ENCODE measurements at regions not wholly inside any gene's neighbourhood (a gene's known extent, or its start where the extent isn't known, plus 50 kb on each side); places are given as distances from the start of the nearest gene placed in this dataset.

DNA sequence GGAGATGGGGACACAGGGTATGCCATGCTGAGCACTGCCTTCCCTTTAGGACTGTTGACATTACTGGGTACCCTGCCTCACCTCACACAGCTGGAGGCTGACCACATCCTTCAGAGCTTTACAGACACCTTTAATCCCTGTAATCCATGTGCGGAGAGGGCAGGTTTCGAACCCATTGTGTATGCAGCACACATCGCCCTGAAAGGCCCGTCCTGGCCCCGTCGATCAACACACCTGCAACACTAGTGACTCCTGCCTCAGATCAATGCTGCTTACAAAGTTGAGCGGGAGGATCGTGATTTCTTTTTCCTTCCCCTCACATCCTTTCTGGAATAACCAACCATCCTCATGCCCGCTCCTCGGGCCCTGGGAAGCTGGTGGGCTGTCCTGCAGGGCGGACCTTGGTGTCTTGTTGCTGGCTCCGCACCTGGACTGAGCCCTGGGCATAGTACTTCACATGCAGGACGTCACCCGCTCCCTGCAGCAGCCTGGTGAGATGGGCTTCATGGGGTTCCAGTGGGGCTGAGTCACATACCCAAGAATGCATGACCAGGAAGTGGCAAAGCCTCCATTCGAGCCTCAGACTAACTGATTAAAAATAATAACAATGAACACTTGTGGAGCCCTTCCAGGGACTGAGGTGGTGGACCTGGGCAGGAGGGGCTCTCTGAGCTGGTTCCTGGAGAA, 403.6 kb downstream of the PTPRU start:
- no peak for DNase-seq

DNA sequence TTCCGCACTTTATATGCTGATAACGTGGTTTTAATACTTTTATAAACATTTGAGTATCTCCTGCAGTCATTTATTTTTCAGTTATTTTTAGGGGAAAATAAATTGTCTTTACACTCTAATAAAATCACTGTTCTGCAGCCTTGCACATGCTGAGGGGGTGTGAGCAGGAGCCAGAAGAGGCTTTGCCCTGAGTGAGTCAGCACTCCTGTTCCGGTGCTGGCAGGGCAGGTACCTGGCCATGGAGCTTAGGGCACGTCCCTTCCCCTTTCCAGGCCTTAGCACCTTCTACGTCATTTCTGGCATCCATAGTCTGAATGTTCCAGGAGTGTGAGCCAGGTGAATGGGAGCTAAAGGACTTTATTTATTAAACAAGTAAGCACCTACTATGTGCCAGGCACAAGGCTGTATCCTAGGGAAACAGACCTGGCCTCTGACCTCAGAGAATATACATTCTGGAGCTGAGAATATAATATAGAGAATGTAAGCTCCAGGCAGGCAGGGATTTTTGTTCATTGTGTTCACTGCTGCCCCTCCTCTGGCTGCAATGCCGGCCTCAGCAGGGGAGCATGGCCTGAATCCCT, 402.9 kb downstream of the PTPRU start:
- DNase-seq, result no peak

DNA sequence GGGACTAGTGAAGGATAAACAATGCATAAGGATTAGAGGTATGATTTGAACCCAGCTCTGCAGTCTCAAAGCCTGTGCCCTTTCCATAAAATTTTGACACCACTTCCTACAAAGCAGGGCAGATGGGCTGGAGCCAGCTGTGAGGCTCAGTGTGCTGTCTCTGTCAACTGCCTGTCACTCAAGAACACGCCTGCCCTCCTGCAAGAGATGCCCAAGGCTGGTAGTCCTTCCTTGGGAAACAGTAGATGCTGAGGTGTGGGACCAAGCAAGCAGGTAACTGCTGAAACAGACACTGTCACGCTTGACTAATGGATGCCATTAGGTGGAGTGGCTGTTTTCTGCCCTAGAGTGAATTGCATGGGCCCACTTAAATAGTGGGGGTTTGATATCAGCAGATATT, 402.0 kb downstream of the PTPRU start:
- no peak for DNase-seq

DNA sequence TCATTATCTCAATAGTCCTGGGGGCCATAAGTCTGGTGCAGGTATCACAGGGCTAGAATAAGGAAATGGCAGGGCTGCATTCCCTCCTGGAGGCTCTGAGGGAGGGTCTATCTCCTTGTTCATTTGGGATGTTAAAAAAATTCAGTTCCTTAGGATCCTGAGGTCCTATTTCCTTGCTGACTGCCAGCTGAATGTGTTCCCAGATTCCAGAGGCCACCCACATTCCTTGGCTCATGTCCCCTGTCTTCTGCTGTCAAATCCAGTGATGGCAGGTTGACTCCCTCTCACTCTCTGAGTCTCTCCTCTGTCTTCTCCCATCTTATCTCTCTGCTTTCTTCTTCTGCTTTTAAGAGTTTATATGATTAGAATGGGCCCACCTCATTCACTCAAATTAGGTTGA, 400.6 kb downstream of the PTPRU start:
- no peak for DNase-seq

DNA sequence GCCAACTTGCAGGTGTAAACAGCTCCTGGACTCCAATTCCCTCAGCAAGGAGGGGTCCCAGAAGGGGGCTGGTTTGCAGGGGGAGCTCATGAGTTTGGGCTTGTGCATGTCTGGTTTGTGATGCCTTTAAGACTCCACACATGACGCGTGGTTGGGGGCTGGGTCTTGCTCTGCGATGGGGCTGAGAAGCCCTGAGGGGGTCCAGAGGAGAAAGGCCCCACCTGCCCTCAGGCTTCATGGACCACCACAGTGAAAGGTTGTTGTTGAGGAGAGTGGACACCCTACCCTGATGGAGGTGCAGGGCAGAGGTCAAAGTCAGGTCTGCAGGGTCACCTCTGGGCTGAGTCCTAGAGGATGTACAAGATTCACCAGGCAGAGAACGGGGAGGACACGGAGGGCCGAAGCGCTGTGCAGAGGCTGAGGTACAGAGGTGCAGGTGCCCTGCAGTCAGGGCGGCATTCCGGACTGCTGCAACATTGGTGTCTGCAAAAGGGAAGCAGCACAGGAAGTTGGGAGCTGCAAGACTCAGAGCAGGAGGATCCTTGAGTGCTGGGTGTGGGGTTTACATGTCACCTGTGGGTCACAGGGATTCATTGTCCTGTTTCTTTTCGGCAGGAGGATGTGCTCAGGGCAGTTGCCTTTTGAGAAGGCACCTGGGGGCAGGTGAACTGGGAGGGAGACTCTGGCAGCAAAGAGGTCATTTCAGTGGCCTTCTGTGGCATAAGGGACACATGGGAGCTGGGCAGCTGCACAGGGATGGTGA, 399.4 kb downstream of the PTPRU start:
- no peak for DNase-seq

DNA sequence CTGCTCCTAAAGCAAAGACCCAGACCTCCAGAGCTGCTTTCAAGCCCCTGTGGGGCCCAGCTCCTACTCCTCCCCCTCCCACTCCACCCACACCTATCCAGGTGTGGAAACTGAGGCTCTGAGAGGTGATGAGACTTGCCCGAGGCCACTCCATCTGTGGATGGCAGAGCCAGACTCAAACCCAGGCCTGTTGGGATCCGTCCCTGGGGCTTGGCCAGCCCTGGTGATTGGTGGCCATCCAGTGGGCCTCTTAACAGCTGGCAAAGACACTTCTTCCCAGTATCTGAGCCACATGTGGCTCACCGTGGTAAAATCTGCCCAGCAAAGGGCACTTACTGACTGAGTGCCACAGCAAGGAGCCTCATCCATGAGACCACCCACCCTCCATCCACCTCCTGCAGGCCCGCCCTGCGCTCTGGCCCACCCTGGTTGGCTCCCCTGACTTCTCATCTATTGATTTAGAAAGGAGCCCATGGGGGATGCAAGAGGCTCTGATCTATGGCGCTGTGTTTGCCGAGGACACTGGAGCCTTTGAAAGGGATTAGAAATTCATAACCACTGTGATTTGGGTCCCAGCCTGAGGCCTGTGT, 398.5 kb downstream of the PTPRU start:
- no peak for DNase-seq

DNA sequence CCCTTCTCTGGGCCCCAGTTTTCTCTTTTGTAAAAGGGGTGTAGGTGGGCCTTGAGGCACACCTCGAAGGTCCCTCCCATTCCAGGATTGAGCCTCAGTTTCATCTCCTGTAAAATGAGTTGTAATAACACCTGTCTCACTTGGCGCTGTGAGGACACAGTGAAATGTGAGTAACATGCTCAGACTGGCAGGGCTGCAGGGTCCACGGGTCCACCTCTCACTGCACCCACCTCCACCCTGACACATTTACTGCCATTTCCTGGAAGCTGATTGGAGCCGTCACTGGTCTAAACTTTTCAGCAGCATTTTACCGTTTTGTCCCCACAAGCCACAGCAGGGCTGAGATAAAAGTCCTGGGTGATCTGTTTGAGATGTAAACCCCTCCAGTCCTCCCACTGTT, 398.0 kb downstream of the PTPRU start:
- DNase-seq, result no peak

DNA sequence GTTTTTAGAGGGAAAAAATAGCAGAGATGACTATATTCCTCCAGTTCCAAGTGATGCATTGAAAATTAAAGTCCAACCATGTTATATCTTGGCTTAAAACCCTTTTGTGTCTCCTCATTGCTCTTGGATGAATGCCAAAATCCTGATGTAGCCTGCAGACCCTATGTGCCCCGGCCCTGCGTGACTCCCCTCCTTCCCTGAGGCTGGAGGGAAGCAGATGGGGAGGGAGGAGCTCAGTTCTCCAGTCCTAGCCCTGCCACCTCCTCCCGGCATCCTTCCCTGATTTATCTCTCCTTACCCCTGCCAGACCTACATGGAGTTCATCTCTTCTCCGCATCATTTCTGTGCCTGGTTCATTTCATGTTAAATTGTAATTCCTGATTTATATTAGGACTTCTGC, 397.4 kb downstream of the PTPRU start:
- no peak for DNase-seq

DNA sequence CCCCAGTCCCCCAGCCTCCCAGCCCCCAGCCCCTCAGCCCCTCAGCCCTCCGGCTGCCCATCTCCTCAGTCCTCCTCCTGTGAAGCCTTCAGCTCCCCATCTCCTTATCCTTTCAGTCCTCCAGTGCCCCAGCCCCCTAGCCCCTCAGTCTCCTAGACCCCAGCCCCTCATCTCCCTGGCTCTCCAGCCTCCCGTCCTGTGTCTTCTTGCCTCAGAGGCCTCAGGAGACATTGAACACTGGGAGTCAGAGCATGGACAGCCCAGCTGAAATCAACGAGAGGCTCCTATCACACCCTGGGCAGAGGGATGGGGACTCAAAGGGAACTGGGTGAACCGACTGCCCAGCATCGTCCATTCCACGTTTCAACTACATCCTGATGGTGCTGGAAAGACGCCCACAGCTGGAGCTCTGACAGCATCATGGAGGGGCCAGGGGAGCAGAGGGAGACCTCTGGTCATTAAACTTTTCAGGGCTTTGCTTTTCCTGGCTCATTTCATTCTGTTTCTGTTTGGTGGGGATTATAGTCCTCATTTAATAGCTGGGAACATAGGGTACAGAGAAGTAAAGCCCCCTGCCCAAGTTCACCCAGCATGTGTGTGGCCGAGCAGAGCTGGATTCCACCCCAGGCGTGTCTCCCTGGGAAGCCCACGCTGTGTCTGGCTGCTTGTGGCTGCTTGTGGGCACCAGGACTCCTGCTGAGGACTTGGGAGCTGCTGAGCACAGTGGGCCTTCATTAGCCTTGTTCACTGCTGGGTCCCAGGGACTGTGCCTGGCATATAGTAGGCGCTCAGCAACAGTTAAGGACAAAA, 396.7 kb downstream of the PTPRU start:
- DNase-seq, result no peak

DNA sequence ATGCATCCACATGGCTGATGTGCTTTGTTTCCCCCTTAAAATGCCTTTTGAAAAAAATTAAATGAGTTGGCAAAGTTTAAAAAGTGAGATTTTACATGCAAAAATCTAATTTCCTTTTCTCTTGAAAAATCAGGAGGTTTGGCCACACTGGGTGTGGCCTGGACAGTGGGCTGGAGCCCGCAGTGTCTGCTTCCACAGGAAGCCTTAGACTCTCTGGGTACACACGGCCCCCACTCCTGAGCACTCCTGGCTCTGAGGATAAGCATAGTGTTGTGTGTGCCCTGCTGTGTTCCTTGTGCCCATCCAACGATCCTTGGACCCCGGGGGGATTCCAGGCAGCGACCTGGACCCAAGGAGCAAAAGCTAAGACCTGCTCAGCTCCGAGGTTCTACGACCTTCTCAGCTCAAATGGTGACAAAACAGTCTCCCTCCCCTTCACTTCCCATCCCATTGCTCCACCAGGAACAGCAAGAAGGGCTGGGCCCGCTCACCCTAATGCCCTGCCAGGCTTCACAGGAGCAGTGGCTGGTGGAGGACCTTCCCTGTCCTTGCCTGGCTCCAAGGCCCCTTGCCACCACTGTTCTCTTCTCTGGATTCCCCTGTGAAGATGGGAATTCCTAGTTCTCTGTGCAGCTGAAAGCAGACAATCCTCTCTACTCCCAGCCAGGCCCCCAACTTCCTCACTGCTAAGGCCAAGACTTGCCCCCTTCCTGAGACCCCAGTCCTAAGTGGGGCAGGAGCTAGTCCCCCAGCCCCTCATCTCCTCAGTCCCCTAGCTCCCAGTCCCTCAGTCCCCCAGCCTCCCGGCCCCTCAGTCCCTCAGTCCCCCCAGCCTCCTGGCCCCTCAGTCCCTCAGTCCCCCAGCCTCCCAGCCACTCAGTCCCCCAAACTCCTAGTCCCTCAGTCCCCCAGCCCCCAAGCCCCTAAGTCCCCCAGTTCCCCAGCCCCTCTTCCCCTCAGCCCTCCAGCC, 395.8 kb downstream of the PTPRU start:
- DNase-seq, result no peak

DNA sequence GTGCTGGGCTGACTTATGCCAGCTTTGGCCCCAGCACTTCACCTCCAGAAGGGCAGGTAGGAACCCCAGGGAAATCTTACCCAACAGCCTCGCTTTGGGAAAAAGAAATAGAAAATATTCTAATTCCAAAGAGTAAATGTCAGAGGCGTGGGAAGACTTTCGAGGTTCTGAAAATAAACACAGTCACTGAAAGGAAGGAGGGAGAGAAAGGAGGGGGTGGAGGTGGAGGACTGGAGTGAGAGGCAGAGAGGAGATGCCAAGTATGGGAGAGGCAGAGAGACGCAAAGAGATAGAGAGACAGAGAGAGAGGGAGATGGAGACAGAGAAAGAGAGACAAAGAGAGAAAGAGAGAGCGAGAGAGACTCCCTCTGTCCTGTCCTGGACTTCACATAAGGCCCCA, 395.0 kb downstream of the PTPRU start:
- no peak for DNase-seq

DNA sequence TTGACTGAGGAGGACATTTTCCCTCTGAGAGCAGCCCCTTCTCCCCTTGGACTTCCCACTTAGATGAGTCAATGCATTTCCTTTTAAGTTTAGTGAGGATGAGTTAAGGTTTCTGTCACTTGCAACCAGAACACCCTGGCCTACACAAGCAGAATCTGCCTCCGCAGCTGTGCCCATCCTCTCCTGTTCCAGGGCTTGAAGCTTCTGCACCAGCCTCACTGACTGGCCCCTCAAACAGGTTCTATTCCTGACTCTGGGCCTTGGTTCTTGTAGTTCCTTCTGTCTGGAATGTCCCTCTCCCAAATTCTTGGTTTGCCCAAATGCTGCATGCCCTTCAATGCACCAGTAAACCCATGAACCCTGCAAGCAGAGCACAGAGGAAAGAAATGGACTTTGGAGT, 394.4 kb downstream of the PTPRU start:
- no peak for DNase-seq

DNA sequence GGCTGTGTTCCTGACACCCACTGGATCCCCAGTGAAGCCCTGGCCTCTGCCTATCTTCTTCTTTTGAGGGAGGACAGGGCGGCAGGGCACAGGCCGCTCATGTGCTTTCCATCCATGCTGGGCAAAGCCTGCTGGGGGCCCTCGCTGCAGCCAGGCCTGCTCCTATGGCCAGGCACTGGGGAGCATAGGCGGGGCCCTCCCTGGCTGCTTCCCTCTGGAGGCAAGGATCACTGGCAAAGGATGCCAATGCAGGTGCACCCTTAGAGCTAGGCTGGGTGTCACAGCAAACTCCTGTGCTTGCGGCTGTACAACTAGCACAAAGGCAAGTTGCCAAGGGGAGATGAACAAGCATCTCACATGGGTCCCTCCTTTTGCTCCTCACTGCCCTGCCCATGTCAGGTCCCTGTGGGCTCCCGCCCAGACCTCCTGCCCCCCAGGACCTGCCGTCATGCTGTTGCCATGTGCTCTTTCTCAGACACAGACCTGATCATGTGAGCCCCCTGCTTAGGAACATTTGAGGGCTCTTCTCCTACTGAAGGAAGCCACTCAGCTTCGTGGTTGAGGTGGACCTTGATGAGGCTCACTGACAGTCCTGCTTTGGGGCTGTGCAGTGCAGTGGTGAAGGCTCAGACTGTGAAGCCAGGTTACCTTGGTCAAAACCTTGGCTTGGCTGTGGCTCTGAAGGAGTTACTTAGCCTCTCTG, 393.6 kb downstream of the PTPRU start:
- DNase-seq, result no peak

DNA sequence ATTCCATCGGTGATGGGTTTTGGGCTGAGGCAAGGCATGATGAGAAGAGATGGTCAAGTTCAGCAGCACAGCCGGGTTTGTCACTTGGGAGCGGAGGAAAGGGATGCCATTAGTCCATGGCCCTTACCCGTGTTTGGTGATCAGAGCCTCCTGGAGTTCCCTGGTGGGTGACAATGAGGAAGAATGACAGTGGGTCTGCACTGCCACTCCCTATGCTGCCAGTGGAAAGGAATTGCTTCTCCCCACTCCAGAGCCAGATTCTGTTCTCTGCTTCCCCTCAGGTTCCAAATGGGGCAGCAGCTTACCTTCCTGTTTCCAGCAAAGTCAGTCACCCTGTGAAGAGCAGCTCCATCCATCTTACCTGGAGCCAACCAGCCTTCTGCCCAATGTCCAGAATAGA, 393.1 kb downstream of the PTPRU start:
- DNase-seq, result no peak

DNA sequence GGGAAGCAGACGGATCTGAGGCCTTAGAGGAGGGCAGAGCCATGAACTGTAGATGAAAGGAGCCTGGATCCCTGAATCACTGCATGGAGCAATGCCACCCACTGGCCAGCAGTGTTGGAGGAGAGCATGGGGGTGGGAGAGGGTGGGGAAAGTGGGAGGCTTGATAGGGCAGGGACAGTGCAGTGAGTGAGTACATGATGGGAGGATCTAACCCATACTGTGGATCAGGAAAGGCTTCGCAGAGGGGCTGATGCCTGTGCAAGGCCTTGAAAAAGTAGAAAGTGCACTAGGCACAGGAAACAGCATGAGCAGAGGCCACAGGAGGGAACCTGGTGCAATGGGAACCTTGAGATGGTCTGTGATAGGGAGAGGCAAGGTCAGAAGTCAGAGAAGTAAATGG, 391.9 kb downstream of the PTPRU start:
- DNase-seq, result no peak

DNA sequence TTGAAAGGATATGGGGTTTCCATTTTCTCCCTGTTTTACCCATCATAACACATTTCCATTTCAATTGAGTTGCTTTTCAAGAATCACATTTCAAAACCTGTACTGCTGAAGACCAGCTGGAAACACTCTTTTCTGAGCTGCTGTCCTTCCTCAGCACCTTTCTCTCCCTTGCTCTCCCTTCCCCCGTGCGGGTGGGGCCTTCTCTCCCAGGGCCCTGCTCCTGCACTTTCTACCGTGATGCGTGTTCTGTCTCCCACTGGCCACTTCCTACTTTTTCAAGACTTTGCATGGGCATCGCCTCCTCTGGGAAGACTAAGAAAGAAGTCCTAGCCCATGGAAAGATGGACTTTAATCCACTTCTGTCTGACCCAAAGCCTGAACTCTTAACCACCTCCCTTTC, 390.4 kb downstream of the PTPRU start:
- DNase-seq, result no peak

DNA sequence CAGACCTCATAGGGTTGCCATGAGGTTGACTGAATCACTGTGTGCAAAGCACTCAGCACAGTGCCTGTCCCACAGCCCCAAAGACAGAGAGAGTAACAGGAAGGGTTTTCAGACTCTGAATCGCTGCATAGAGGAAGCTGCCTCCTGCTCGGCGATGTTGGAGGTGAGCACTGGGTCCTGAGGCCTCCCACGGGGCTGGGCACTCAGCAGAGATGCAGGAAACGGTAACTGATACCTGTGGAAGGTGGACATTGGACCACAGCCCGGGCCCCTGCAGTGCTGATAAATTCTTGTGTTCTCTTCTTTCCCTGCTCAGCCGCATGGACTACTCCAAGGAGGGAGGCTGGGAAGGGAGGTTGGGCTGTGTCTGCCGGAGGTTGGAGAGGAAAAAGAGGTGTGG, 389.7 kb downstream of the PTPRU start:
- DNase-seq, result no peak

DNA sequence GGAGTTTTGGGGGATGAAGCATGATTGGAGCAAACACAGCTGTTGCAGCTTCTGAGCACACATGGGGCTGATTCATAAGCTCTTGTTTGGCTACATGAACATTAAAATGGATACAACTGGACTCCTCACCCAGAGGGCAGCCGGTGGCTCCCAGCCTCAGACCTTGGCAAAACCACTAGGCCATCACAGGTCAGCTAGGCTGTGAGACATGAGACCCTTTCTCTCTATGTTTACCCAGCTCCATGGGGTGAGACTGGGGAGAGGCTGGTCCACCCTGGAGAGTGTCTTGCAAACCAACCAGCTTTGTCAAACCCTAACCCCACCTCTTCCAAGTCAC, 388.7 kb downstream of the PTPRU start:
- DNase-seq, result no peak

DNA sequence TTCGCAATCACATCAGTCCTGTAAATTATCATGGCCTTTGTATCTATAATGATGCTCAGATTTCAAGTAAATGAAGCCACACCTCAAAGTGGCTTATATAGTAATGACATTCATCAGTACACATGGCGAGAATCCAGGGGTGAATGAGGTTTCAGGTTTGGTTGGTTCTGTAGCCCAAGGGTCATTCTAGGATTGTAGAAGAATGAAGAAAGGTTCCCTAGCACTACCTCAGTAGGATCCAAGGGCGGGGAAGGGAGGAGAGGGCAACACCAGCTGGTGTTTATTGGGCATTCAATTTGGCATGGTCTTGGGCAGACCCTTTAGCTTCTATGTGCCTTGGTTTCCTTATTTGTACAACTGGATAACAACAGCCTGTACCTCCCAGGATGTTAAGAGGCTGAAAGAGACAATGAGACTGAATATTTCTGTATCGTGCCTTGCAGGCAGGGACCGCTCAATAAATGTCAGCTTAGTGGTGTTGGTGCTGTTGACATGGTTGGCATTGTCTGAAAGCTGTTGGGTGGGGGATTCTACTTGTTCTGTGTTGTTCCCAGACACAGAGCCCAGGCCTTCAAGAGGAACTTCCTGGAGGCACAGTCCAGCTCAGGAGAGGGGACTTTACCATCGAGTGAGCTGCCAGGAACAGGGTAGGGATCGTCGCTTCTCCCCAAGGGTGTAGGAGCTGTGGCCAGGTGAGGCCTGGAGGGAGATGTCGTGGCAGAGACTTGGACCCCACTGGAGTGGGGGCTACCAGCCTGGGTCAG, 388.2 kb downstream of the PTPRU start:
- no peak for DNase-seq

DNA sequence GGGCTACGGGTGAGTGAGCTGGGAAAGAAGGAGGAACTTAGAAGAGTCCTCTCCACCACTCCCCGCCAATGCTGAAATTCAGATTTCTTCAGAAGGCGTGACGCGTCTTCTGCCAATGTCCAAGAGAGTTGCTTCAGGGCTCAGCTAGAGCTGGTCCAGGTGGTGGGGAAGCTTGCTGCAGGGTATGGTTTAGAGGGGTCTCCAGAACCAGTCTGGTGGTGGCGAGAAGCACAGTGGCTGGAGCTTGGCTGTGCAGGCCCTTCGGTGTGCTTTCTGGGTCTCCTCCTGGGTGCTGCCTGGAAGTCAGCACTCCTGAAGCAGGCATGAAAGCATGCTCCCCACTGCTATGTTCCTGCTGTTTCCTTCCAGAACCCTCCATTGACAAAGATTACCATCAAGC, 387.2 kb downstream of the PTPRU start:
- no peak for DNase-seq
